ENCODE measurements at regions not wholly inside any gene's neighbourhood (a gene's known extent, or its start where the extent isn't known, plus 50 kb on each side); places are given as distances from the start of the nearest gene placed in this dataset.

- TF ChIP-seq CTCF (IDR thresholded peaks at IDR 0.05) = no peak
- TF ChIP-seq RAD21 (conservative IDR thresholded peaks at IDR 0.05 in 1 of 2, IDR thresholded peaks at IDR 0.05 in 1 of 2) = no peak
- no peak for TF ChIP-seq MAX (IDR thresholded peaks at IDR 0.05)
- TF ChIP-seq ZSCAN20 (CRISPR knock-in tag; IDR thresholded peaks at IDR 0.05) = no peak
- no peak for TF ChIP-seq CEBPB (IDR thresholded peaks at IDR 0.05)
- TF ChIP-seq MAFK (IDR thresholded peaks at IDR 0.05; ENCODE audit: partially characterized antibody) = no peak
- TF ChIP-seq POLR2A (IDR thresholded peaks at IDR 0.05; ENCODE audit: low read length) = no peak
- TF ChIP-seq SREBF2 (IDR thresholded peaks at IDR 0.05) = no peak
- TF ChIP-seq REST (IDR thresholded peaks at IDR 0.05) = no peak
- no peak for TF ChIP-seq JUN (IDR thresholded peaks at IDR 0.05)
- no peak for TF ChIP-seq ESRRA (IDR thresholded peaks at IDR 0.05; ENCODE audit: borderline replicate concordance, low read length)
- TF ChIP-seq MAZ (IDR thresholded peaks at IDR 0.05; ENCODE audit: borderline replicate concordance, low read depth, low read length) = no peak
These were observed 163.1 kb downstream of the EMP1 start for GRCh38 chr12:13359636-13360035.

Measured in A549 (cell line).